Activated T-cell treated with anti-CD3 and anti-CD28 coated beads for 4 hours (primary cell): ENCODE measurements at regions not wholly inside any gene's neighbourhood (a gene's known extent, or its start where the extent isn't known, plus 50 kb on each side); places are given as distances from the start of the nearest gene placed in this dataset.
"Not testable (repeated sequence)": the region's sequence is repeated elsewhere in the genome, so short reads cannot be mapped to it uniquely, and the experiment has no call there.

Experiments
- DNase-seq: peaks from one replicate; pipeline ENCODE4 v3.0.0-alpha.2; 2020

DNA sequence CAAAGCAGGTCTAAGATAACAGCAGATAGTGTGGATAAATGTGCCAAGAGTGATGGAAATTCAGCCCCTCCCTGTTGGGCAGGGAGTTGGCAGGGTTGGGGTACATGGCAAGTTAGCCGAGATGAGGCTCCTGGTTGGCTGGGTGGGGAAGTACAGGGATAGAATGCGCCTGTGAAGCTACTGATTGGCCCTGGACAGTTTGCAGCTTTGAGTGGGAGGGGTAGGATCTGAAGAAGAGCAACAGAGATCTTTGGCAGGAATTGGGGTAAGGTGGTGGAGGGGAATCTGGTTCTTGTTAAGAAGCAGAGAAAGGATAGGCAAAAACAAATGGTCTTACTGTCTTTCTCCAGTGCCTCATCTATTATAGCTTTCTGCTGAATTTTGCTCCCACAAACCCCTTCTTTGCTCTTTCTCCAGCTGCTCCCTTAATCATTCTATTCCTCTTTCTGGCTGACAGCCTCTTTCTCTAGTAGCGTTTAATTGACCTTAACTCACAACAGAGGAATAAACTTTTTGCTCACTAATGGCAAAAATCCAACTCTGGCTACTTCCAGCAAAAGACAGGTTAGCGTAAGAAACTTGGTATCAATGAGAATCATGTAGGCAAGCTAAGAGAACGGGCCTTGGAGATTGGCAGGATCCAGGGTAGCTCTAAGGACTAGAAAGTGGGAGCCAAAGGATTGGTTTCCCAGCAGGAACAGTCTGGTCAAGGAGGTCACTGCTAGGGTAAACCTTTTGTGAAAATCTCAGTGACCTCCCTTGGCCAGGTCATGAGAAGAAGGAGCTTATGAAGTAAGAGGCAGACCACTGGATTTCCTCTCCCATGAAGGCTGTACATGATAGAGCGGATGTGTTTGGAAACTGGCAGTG lies 86.3 kb upstream of the CARMIL1 start:
- no peak for DNase-seq

DNA sequence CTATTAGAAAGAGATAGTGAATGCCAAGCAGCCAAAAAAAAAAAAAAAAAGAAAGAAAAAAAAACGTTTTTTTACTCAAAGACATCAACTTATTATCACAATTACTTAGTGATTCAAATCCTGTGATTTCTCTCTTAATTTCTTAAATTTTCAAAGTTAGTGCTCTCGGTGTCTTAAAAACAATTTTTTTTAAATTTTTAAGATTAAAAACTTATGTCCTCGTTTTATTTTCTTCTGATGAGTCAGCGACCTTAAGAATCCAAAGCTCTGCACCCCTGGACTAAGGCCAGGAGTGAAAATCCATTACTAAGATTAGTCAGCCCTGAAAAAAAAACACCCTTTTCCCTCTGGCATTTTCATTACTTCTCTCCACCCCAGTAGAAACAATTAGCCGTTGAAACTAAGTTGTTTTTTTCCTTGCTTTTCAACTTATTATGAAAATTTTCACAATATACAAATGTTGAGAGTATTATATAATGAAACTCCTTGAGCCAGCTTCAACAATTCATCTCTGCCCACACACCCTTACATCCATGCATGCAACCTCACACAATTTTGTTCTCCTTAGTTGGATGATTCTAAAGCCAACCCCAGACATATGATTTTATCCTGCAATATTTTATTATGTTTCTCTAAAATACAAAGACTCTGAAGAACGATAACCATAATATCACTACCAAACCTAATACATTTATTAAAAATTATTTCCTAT lies 85.6 kb upstream of the CARMIL1 start:
- DNase-seq: no peak

DNA sequence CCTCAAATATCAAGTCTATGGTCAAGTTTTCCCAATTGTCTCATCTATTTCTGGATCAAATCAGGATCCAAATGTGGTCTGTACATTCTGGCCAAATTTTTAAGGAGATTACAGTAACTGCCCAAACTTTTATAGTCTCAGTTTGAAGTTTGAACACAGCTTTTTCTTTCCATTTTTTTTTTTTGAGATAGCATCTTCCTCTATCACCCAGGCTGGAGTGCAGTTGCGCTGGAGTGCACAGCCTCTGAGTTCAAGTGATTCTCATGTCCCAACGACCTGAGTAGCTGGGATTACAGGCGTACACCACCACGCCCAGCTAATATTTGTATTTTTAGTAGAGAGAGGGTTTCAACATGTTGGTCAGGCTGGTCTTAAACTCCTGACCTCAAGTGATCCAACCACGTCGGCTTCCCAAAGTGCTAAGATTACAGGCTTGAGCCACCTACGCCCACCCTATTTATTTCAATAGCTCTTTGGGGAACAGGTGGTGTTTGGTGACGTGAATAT lies 84.9 kb upstream of the CARMIL1 start:
- no peak for DNase-seq

DNA sequence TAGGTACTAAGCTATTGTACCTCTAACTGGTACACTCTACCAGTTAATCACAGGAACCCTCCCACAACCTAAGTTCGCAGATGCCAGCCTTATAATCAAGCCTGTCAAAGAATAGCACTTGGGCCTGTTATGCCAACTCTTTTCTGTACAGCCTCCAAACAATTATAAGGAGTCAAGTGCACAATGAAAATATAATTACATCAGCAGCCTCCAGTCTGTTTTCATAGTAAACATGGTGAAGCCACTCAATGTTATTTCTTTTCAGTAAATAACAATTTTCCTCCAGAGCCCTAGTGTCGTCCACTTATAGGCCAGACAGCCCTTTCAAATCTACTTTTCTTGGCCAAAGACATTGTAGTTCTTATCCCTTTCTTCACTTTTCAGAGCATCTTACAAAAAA lies 82.7 kb upstream of the CARMIL1 start:
- DNase-seq: no peak

DNA sequence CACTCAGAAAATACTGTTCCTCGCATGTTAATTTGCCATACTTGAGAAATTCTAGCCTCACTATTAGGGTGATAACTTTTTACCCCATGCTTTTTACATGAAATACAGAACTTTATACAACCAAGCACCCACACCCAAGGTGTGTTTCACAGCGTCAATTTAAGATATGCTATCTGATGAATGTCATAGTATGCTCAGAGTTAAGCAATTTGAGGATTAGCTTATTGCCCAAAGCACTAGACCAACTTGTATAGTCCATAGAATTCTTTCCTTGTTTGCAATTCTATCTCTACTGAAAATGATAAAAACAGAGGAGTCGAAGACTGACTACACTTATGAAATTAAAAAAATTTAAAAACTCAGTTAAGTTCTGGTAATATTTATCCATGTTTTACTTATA lies 82.1 kb upstream of the CARMIL1 start:
- no peak for DNase-seq

DNA sequence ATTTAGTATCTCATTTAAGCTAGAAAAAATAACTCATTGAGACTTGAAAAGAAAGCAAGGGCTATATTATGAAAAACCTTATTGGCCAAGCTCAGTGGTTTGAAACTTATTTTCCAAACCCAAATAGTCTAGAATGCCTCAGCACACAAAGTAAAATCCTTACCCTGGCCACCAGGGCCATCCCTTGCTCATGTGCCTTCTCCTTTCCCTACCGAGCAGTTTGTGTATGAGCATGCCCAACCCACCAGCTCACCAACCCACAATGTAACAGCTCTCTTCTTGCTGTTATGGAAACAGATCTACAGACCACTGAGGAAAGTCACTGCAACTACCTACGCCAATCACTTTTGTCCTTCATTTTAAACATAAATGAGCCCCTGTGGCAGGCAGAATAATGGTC lies 79.6 kb upstream of the CARMIL1 start:
- no peak for DNase-seq

DNA sequence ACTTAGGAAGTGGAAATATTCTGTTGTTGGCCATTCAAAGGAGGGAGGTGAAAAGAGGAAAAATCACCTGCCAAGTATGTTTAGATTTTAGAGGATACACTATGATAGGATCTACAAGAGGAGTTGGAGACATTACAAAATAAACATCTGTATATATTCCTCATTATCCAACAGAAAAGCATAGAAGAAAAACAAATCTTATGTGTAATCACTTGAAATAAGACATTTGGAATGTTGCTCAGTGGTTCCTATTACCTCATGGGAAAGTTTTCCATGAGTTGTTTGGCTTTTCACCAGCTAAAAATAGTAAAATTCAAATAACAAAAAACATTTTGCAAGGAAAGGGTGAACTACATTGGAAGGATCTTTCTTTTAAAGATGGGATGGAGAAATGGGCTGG lies 76.7 kb upstream of the CARMIL1 start:
- DNase-seq: no peak

DNA sequence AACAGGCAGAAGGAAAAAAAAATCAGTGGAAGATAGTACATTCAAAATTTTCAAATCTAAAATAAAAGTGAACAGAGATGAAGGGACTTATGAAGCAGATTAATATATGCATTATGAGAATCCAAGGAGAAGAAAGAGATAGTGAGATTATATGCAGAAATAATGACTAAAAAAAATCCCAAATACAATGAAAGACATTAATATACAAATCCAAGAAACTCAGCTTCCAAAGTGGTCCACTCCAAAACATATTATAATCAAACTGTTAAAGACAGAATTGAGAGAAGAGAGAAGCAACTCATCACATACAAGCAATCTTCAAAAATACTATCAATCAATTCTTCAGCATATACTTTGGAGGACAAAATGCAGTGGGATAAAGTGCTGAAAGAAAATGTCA lies 73.5 kb upstream of the CARMIL1 start:
- no peak for DNase-seq

DNA sequence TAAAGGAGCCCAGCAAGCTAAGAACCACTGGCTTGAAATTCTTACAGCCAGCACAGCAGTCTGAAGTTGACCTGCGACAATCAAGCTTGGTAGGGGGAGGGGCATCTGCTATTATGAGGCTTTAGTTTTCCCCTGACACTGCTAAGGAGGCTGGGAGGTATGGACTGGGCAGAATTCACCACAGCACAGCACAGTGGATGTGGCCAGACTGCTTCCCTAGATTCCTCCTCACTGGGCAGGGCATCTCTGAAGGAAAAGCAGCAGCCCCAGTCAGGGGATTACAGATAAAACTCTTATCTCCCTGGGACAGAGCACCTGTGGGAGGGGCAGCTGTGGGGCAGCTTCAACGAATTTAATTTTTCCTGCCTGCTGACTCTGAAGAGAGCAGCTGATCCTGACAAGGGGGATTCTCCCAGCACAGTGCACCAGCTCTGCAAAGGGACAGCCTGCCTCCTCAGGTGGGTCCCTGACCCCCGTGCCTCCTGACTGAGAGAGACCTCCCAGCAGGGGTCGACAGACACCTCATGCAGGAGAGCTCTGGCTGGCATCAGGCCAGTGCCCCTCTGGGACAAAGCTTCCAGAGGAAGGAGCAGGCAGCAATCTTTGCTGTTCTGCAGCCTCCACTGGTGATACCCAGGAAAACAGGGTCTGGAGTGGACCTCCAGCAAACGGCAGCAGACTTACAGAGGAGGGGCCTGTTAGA lies 71.6 kb upstream of the CARMIL1 start:
- not testable (repeated sequence) for DNase-seq

DNA sequence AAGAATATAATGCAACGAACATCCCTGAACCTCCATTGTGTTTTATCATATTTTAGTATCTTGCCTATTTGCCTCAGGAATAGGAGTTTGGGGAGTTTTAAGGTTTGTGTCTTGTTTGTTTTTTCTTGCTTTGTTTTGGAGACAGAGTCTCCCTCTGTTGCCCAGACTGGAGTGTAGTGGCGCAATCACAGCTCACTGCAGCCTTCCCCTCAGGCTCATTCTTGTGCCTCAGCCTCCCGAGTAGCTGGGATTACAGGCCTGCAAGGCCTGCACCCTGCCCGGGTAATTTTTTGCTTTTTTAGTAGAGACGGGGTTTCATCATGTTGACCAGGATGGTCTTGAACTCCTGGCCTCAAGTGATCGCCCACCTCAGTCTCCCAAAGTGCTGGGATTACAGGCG lies 63.3 kb upstream of the CARMIL1 start:
- no peak for DNase-seq

DNA sequence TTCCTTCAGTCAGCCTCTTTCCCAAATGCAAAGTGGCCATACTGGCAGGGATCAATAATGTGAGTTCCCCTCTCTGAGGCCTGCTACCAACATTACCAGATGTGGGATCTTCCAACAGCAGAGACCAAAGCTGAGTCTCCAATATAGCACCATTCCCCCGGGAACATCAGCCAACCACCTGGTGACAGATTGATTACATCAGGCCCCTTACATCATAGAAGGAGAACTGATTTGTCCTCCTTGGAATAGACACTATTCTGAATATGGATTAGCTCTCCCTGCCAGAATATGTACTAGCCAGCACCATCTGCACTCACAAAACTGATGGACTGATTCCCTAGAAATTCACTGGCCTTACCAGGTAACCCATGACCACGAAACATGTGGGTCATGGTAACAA lies 61.9 kb upstream of the CARMIL1 start:
- DNase-seq: no peak

DNA sequence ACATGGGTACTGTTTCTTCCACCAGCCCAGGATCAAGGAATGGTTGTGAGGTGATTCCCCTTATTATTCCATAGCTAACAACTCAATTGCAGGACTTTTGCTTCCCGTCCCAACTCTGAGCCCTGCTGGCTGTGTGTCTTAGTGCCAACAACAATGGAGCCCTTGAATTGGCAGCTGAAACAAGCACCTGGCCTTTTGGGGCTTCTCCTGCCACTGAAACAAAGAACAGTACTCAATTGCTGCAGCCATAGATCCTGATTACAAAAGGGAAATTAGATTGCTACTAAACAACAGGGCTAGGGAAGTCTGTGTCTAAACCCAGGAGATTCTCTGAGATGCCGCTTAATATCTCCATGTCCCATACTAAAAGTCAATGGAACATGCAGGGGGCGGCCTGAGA lies 61.3 kb upstream of the CARMIL1 start:
- no peak for DNase-seq

DNA sequence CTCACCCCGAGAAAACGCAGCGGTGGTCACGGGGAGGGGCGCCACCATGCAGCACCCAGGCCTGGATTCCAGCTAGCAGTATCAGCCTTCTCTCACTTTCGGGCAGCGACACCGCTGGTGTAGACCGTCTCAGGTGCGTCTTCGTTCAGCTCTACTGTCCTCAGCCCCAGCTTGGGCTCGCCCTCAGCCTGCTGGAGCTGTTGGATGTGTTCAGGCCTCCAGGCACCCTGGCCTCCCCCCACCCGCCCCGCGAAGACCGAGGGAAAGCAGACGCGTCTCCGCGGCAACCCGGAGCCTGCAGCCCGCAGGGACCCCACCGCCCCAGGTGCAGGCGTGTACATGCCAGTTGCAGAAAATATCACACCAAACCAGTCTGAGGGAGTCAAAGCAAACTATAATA lies 60.8 kb upstream of the CARMIL1 start:
- DNase-seq: no peak

DNA sequence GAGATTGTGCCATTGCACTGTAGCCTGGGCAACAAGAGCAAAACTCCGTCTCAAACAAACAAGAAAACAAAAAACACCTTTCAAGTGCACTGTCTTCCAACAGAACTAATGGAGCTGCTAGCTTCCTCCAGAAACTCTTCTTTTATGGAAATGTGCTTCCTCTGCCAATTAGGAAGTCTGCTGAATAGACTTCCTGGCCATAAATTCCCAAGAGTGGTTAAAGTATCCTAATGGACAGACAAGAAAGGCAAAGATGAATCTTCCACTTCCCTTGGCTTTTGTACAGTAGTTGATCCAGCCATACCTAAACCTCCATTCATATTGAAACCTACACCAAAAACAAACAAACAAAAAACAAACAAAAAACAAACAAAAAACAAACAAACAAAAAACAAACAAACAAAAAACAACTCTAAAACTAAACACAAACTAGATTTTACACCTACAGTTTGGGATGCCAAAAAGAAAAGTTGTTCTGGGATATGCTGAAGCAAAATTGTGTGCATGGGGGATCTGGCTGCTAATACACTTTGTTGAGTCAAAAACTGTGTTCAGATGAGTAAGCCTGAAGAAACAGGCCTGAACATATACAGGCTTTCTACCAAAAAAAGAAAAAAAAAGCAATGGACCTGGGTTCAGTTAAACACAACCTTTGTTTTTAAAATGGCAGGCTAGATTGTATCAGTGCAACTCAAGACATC lies 59.8 kb upstream of the CARMIL1 start:
- no peak for DNase-seq

DNA sequence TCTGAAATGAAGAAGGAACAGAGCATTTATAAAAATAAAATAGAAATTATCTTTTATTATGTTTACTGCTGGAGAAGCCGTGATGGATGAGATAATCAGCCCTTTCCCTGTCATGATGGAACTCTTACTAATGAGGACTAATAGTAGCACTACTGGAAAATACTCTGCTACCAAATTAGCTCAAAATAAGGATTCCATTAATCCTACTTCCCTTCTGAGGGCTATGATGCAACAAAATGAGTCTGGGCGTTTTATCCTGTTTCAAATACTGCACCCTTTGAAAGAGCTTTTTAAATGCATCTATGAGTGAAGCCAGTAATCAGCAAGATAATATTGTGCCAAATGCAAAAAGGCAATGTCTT lies 59.3 kb upstream of the CARMIL1 start:
- DNase-seq: no peak

DNA sequence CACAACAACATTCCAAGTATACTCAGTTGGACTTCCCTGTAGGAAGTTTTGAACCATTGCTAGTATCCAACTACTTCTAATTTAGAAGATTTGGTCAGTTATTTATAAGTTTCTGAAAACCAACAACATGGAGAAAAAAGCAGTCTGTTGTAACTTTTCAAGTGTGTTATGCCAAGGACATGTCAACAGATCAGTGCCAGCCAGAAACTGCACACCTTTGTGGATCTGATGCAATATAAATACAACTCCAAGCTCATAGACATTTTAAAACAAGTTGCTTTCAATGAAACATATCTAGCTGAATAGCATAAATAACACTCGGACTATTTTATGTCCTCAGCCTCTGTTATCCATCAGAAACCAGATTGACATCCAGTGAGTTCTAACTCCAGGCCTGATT lies 58.3 kb upstream of the CARMIL1 start:
- no peak for DNase-seq

DNA sequence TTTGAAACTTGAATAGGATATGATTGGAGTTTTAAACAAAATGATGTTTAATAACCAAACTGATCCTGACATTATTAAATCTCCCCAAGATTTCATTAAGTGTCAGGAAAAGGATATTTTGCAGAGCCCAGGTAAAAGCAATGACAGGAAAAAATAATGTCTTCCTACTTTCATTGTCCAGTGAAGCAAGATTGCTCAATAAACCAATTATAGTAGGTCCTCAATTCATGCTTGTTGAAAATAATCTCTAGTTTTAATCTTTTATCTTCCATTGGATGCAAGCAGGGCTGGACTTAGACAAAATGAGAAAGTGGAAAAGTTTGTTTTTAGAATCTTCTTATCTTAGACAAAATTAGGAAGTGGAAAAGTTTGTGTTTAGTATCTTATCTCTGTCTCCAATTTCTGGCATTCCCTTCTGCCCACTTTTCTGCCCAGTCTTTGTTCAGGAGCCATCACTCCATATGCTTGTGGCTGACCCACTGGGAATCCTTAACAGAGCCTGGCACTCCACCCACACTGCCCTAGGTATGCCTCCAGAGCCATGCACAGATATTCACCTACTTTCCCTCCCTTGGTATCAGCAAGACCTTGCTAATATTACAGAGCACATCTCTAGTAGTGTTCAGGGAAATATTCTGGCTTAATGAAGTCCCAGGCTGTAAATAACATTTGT lies 57.0 kb upstream of the CARMIL1 start:
- no peak for DNase-seq

DNA sequence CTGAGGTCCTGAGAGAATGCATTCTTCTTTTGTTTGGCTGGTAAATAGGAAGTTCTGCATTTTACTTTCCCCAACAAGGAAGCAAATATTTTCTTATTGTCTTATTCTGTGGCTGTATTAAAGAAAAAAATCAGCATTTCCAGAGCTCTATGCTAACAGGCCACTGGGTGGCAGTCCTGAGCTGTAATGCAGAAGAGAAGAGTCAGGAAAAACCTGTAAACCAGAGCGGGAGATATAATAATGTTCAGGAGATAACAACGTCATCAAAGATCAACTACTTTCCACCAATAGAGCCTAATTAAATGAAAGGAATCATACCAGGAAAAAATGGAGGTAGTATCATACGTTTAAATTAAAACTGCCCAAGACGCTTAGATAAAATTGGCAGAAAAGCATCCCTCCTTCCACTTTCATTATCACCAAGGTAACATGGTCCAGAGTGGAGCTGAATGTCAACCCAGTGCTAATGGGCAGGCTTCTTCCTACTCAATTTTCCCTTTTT lies 55.6 kb upstream of the CARMIL1 start:
- peak; percentile 61 for DNase-seq

DNA sequence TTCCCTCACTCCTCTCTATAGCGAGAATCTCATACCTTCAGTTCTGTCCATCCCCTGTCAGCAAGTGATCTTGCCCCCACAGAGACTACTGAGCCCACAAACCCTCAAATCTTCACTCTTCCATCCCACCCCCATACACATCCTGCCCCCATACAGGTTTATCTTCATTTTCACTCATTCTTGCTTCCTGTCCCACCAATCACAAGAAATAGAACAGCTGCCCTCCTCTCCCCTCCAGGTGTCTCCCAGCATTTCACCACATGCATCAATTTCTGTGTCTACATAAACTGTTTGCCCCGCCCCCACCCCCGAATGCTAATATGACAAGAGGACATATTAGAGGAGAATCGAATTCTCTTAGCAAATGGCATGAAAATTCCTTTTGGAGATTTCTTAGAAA lies 54.9 kb upstream of the CARMIL1 start:
- DNase-seq: no peak

DNA sequence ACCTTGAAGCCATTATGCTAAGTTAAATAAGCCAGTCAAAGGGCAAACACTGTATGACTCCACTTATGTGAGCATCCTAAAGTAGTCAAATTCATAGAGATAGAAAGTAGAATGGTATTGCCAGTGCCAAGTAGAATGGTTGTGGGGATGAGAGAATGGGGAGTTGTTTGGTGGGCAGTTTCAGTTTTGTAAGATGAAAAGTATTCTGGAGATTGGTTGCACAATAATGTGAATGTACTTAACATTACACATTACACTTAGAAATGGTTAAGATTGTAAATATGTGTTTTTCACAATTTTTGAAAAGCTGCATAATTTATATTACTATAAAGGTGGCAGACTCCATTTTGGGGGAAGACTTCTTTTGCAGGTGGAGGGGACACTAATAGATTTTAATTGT lies 51.3 kb upstream of the CARMIL1 start:
- DNase-seq: no peak
